ENCODE measurements at regions not wholly inside any gene's neighbourhood (a gene's known extent, or its start where the extent isn't known, plus 50 kb on each side); places are given as distances from the start of the nearest gene placed in this dataset.

- TF ChIP-seq CTCF (IDR thresholded peaks at IDR 0.05) (no peak), POLR2A (IDR thresholded peaks at IDR 0.05) (no peak), POLR2AphosphoS5 (IDR thresholded peaks at IDR 0.05) (no peak)
These were observed 85.6 kb upstream of the HOXC13 start for GRCh38 chr12:53852992-53853391.

Data from breast epithelium (tissue), 3 donors.